ENCODE measurements at regions not wholly inside any gene's neighbourhood (a gene's known extent, or its start where the extent isn't known, plus 50 kb on each side); places are given as distances from the start of the nearest gene placed in this dataset.

DNA sequence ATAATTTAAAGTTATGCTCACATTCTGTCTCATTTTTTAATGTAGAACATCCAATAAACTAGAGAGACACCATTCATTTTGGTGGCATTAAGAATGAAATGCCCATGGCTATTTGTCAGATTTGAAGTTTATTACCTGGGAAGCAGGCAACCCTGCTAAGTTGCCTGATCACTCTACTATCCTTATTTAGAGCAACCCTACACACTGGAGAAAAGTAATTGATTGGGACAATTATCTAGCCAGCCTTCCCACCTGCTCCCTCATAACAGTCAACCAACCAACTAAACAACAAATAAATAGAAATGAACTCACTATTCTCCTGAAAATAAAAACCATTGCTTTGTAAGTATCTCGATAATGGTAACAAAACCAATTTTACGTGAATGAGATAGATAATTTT is 1129.0 kb upstream of the TENM4 start:
- TF ChIP-seq ZNF354B (CRISPR knock-in tag; IDR thresholded peaks at IDR 0.05) (no peak), TAF1 (CRISPR knock-in tag; IDR thresholded peaks at IDR 0.05) (no peak), EP300 (IDR thresholded peaks at IDR 0.05; ENCODE audit: low read depth in 2 of 2, low read length in 2 of 2) (no peak), EP300 (CRISPR knock-in tag; IDR thresholded peaks at IDR 0.05; ENCODE audit: borderline replicate concordance) (no peak), ATF7 (IDR thresholded peaks at IDR 0.05) (no peak), ATF7 (CRISPR knock-in tag; IDR thresholded peaks at IDR 0.05) (no peak)
